C4-2B (cell line): ENCODE measurements at regions not wholly inside any gene's neighbourhood (a gene's known extent, or its start where the extent isn't known, plus 50 kb on each side); places are given as distances from the start of the nearest gene placed in this dataset.
"Not testable (repeated sequence)": the region's sequence is repeated elsewhere in the genome, so short reads cannot be mapped to it uniquely, and the experiment has no call there.

Experiments used
- H3K27ac ChIP-seq: fragments of 450-650 bp; 2 replicates; pipeline ENCODE4 v1.5.1; 2017
- ZFX ChIP-seq: fragments of 450-650 bp; IDR thresholded peaks from 2 replicates; pipeline ENCODE4 v1.6.1; 2017
- TF ChIP-seq, protein P1 (sequence below): fragments of 450-650 bp; conservative IDR thresholded peaks from 2 replicates; pipeline ENCODE4 v1.5.1; 2017; ENCODE audit warnings: mild to moderate bottlenecking

DNA sequence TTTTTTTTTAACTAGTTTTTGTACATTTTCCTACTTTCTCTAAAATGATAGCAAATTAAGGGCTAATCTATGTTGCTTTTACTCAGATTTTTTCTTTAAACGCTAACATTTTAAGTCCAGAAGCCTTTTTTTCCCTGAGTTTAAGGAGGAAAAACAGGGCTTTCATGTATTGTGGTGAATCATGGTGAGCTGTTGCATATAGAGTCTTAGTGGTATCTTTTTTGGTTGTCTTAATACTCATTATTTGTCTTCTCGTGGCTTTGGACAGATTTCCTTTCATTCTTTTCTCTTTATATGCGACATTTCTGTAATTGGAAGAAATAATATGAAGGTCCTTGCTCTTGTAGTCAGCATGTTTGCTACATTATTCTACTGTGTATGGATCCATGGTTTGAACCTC, 1015.6 kb downstream of the PLA2G4A start:
- H3K27ac ChIP-seq, result no peak overlapping the region

DNA sequence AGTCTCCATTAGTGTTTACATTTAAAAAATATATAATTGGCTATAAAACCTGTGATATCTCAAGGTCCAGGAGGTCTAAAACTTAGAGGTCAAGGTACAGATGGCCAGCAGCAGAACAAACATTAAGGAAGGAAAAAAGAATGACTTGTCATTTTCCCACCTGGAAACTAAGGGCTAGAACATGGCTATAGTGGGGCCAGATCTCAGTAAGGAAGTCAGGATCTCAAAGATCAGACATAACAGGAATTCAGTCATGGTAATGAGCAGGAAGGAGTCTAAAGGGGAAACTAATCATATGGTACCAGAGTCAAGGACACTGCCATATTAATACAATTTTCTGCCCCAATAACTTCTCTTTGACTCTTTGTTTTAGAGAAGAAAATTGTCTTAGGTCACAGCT, 1018.8 kb downstream of the PLA2G4A start:
- TF ChIP-seq ZFX, result no peak
- TF ChIP-seq, protein P1, sequence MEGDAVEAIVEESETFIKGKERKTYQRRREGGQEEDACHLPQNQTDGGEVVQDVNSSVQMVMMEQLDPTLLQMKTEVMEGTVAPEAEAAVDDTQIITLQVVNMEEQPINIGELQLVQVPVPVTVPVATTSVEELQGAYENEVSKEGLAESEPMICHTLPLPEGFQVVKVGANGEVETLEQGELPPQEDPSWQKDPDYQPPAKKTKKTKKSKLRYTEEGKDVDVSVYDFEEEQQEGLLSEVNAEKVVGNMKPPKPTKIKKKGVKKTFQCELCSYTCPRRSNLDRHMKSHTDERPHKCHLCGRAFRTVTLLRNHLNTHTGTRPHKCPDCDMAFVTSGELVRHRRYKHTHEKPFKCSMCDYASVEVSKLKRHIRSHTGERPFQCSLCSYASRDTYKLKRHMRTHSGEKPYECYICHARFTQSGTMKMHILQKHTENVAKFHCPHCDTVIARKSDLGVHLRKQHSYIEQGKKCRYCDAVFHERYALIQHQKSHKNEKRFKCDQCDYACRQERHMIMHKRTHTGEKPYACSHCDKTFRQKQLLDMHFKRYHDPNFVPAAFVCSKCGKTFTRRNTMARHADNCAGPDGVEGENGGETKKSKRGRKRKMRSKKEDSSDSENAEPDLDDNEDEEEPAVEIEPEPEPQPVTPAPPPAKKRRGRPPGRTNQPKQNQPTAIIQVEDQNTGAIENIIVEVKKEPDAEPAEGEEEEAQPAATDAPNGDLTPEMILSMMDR, result no peak
- H3K27ac ChIP-seq, result no peak overlapping the region

More for the DNA sequence above, 1015.6 kb downstream of the PLA2G4A start:
- TF ChIP-seq, protein P1, result no peak
- no peak for TF ChIP-seq ZFX

DNA sequence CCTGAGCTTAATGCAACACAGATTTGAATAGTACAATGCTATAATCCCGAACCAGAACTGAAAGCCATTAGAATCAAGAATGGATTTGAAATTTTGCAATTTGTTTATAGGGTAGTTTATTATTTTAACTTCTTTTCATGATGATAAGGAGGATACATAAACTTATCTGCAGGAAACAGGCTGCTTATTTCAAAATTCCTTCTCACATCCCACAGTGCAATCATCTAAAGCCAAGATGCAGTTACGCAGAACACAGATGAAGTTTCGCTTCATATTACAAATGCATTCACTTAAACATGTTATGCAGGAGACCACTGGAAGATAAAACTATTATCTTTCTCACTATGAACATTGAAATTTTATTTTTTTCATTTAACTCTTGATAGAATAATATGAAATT, 1019.6 kb downstream of the PLA2G4A start:
- TF ChIP-seq ZFX, result no peak
- TF ChIP-seq, protein P1, result no peak
- no peak overlapping the region for H3K27ac ChIP-seq

DNA sequence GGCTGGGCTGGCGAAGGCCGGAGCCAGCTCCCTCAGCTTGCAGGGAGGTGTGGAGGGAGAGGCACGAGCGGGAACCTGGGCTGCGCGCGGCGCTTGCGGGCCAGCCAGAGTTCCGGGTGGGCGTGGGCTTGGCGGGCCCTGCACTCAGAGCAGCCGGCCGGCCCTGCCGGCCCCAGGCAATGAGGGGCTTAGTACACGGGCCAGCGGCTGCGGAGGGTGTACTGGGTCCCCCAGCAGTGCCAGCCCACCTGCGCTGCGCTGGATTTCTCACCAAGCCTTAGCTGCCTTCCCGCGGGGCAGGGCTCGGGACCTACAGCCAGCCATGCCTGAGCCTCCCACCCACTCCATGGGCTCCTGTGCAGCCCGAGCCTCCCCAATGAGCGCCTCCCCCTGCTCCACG, 1021.4 kb downstream of the PLA2G4A start:
- H3K27ac ChIP-seq, result not testable (repeated sequence)

DNA sequence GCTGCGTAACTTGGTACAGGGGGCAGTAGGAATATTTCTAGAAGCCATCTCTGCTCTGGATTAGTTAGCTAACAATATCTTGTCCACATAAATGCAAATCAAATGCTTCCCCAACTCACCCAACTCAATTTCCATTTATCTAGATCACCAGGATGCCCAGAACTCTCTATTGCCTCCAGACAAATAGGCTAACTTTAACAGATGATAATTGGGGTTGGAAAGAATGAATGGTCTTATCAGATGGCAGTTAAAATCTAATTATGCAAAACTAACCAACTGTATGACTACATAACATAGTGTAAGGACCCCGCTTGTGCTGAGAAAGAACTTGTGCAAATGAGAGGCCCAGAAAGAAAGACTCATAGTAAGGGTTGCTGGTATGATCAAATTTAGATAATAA, 1024.8 kb downstream of the PLA2G4A start:
- no peak for TF ChIP-seq ZFX
- TF ChIP-seq, protein P1, result no peak
- no peak overlapping the region for H3K27ac ChIP-seq

DNA sequence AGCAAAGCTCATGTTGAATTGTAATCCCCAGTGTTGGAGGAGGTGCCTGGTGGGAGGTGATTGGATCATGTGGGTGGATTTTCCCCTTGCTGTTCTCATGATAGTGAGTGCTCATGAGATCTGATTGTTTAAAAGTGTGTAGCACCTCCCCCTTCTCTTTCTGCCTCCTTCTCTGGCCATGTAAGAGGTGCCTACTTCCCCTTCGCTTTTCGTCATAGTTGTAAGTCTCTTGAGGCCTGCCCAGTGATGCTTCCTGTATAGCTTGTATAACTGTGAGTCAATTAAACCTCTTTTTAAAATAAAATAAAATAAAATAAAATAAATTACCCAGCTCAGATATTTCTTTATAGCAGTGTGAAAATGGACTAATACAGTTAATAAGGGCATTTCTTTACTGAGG, 1025.7 kb downstream of the PLA2G4A start:
- no peak overlapping the region for H3K27ac ChIP-seq

DNA sequence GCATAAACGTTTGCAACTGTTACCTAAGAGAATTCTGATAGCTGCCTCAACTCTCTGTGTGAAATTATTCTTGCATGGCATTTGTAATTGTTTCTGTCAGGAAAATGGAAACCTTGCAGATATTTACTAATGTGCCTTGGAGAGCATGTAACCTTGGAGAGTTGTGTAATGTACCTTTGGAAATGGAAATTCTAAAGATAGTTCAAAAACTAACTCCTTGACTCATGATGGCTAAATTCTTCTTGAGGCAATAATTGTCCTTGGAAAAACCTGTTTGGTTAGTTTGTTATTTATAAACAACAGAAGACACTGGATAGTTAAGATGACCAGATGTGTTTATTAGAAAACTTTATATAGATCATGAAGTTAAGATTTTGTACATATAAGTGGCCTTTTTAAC, 1033.8 kb downstream of the PLA2G4A start:
- no peak overlapping the region for H3K27ac ChIP-seq
- TF ChIP-seq, protein P1, result no peak
- TF ChIP-seq ZFX, result no peak

More for the DNA sequence above, 1025.7 kb downstream of the PLA2G4A start:
- no peak for TF ChIP-seq ZFX
- TF ChIP-seq, protein P1, result no peak

DNA sequence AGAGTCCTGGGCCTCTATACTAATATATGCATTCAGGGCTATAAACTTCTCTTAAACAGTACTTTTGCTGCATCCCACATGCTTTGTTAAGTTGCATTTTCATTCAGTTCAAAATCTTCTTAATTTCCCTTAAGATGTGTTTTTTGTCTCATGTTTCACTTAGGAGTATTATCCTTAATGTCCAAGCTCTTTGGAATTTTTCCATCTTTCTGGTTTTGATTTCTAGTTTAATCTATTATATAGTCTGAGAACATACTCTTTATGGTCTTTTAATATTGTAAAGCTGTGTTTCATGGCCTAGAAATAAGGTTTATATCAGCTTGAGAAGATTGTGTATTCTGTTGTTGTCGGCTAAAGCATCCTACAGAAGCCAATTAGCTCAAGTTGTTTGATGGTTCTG, 1041.8 kb downstream of the PLA2G4A start:
- no peak overlapping the region for H3K27ac ChIP-seq
- TF ChIP-seq ZFX, result no peak
- TF ChIP-seq, protein P1, result no peak
